Natural killer cell treated with Interleukin-12 subunit alpha and Interleukin-12 subunit beta and Interleukin-15 and Interleukin-18, amount 100 ng/mL, for 72 hours (primary cell): ENCODE measurements at regions not wholly inside any gene's neighbourhood (a gene's known extent, or its start where the extent isn't known, plus 50 kb on each side); places are given as distances from the start of the nearest gene placed in this dataset.
"Not testable (repeated sequence)": the region's sequence is repeated elsewhere in the genome, so short reads cannot be mapped to it uniquely, and the experiment has no call there.

Source experiments
- ATAC-seq, 2 donors: fragments of 150-1000 bp; cut with Tn5 transposase in 1 of 2; sonication (Bioruptor Pico), chemical (Tn5 transposase) in 1 of 2; 2 replicates each; pipeline ENCODE4 v1.10.0; 2021
- DNase-seq: peaks from one replicate; pipeline ENCODE4 v3.0.0; 2022; ENCODE audit warnings: low spot score
- H3K27ac Mint-ChIP-seq, 2 donors: 1 replicate in 1 of 2; 2 replicates in 1 of 2; pipeline ENCODE4 v1.8.0; 2022; ENCODE audit warnings: mixed read lengths in 2 of 2, mild to moderate bottlenecking in 1 of 2, moderate library complexity in 1 of 2
- H3K27me3 Mint-ChIP-seq, 2 donors: 1 replicate in 1 of 2; 2 replicates in 1 of 2; pipeline ENCODE4 v1.8.0; 2022; ENCODE audit warnings: mixed read lengths in 2 of 2
- H3K36me3 Mint-ChIP-seq: one replicate; pipeline ENCODE4 v1.8.0; 2022; ENCODE audit warnings: mixed read lengths
- H3K4me1 Mint-ChIP-seq, 2 donors: 1 replicate in 1 of 2; 2 replicates in 1 of 2; pipeline ENCODE4 v1.8.0; 2022; ENCODE audit warnings: low read depth in 2 of 2, mixed read lengths in 2 of 2, mild to moderate bottlenecking in 1 of 2
- H3K4me3 Mint-ChIP-seq: one replicate; pipeline ENCODE4 v1.8.0; 2022; ENCODE audit warnings: mixed read lengths
- H3K9me3 Mint-ChIP-seq: 2 replicates; pipeline ENCODE4 v1.8.0; 2022; ENCODE audit warnings: mixed read lengths

- ATAC-seq: no peak
- Mint-ChIP-seq H3K27me3 (no peaks in the 10 kb centered on the region), H3K27ac (no peak overlapping the region), H3K9me3 (peaks cover 24% of the 10 kb centered on the region), H3K36me3 (peaks cover 13% of the 10 kb centered on the region), H3K4me1 (no peaks in the 10 kb centered on the region), H3K4me3 (no peak overlapping the region)
- no peak for DNase-seq
Measured at GRCh38 chr4:186775902-186776301, 52.2 kb upstream of the FAT1 start.

GRCh38 chr4:186778134-186778533 is 54.5 kb upstream of the FAT1 start:
- Mint-ChIP-seq H3K4me3 (no peak overlapping the region), H3K27me3 (no peaks in the 10 kb centered on the region), H3K36me3 (peaks cover 13% of the 10 kb centered on the region), H3K27ac (no peak overlapping the region), H3K9me3 (peaks cover 18% of the 10 kb centered on the region), H3K4me1 (no peaks in the 10 kb centered on the region)
- ATAC-seq (no peak), DNase-seq (no peak)

- Mint-ChIP-seq H3K27ac (no peak overlapping the region), H3K36me3 (peaks cover 6% of the 10 kb centered on the region), H3K4me1 (no peaks in the 10 kb centered on the region), H3K4me3 (no peak overlapping the region), H3K9me3 (peaks cover 16% of the 10 kb centered on the region), H3K27me3 (no peaks in the 10 kb centered on the region)
- ATAC-seq: no peak
- DNase-seq: no peak
Measured at GRCh38 chr4:186780291-186781031, 56.8 kb upstream of the FAT1 start.

- no peaks in the 10 kb centered on the region for H3K4me1 Mint-ChIP-seq
- DNase-seq (no peak), ATAC-seq (no peak)
- H3K27me3 Mint-ChIP-seq: no peaks in the 10 kb centered on the region
- no peak overlapping the region for H3K4me3 Mint-ChIP-seq
- peaks cover 10% of the 10 kb centered on the region for H3K9me3 Mint-ChIP-seq
- no peak overlapping the region for H3K27ac Mint-ChIP-seq
- H3K36me3 Mint-ChIP-seq: peaks cover 4% of the 10 kb centered on the region
Measured at GRCh38 chr4:186781032-186781917, 57.6 kb upstream of the FAT1 start.

- no peak overlapping the region for H3K27ac Mint-ChIP-seq
- H3K4me3 Mint-ChIP-seq: no peak overlapping the region
- no peak for ATAC-seq
- H3K27me3 Mint-ChIP-seq: no peaks in the 10 kb centered on the region
- no peak for DNase-seq
- H3K36me3 Mint-ChIP-seq: peaks cover 4% of the 10 kb centered on the region
- H3K9me3 Mint-ChIP-seq: peaks cover 15% of the 10 kb centered on the region
- no peaks in the 10 kb centered on the region for H3K4me1 Mint-ChIP-seq
Measured at GRCh38 chr4:186782302-186782701, 58.6 kb upstream of the FAT1 start.

GRCh38 chr4:186787536-186787935 is 63.9 kb upstream of the FAT1 start:
- ATAC-seq (no peak), DNase-seq (no peak)
- Mint-ChIP-seq H3K27me3 (no peaks in the 10 kb centered on the region), H3K4me3 (no peak overlapping the region), H3K27ac (no peak overlapping the region), H3K4me1 (no peaks in the 10 kb centered on the region), H3K9me3 (peaks cover 16% of the 10 kb centered on the region), H3K36me3 (no peaks in the 10 kb centered on the region)

- DNase-seq (no peak), ATAC-seq (no peak)
- H3K9me3 Mint-ChIP-seq: peaks cover 12% of the 10 kb centered on the region
- no peak overlapping the region for H3K27ac Mint-ChIP-seq
- H3K4me3 Mint-ChIP-seq: no peak overlapping the region
- no peaks in the 10 kb centered on the region for H3K4me1 Mint-ChIP-seq
- H3K36me3 Mint-ChIP-seq: no peaks in the 10 kb centered on the region
- no peaks in the 10 kb centered on the region for H3K27me3 Mint-ChIP-seq
Measured at GRCh38 chr4:186789651-186790050, 66.0 kb upstream of the FAT1 start.

- no peak for ATAC-seq
- no peak for DNase-seq
- no peaks in the 10 kb centered on the region for H3K4me1 Mint-ChIP-seq
- H3K9me3 Mint-ChIP-seq: peaks cover 16% of the 10 kb centered on the region
- no peaks in the 10 kb centered on the region for H3K27me3 Mint-ChIP-seq
- H3K4me3 Mint-ChIP-seq: no peak overlapping the region
- H3K36me3 Mint-ChIP-seq: peaks cover 5% of the 10 kb centered on the region
- H3K27ac Mint-ChIP-seq: no peak overlapping the region
Measured at GRCh38 chr4:186790630-186791029, 67.0 kb upstream of the FAT1 start.

- DNase-seq (no peak), ATAC-seq (no peak)
- Mint-ChIP-seq H3K4me1 (no peaks in the 10 kb centered on the region), H3K9me3 (peaks cover 15% of the 10 kb centered on the region), H3K4me3 (no peak overlapping the region), H3K27ac (no peak overlapping the region), H3K36me3 (peaks cover 5% of the 10 kb centered on the region), H3K27me3 (no peaks in the 10 kb centered on the region)
Measured at GRCh38 chr4:186792728-186793366, 69.2 kb upstream of the FAT1 start.

GRCh38 chr4:186798951-186799659 is 75.4 kb upstream of the FAT1 start:
- DNase-seq: no peak
- Mint-ChIP-seq H3K4me1 (no peaks in the 10 kb centered on the region), H3K4me3 (no peak overlapping the region), H3K27ac (no peak overlapping the region), H3K27me3 (no peaks in the 10 kb centered on the region), H3K9me3 (peaks cover 15% of the 10 kb centered on the region), H3K36me3 (peaks cover 5% of the 10 kb centered on the region)
- ATAC-seq: no peak

- Mint-ChIP-seq H3K36me3 (no peaks in the 10 kb centered on the region), H3K4me3 (no peak overlapping the region), H3K9me3 (peaks cover 4% of the 10 kb centered on the region), H3K27ac (no peak overlapping the region), H3K27me3 (no peaks in the 10 kb centered on the region), H3K4me1 (no peaks in the 10 kb centered on the region)
- no peak for DNase-seq
- no peak for ATAC-seq
Measured at GRCh38 chr4:186805020-186805820, 81.6 kb upstream of the FAT1 start.

GRCh38 chr4:186805917-186806316 is 82.3 kb upstream of the FAT1 start:
- H3K9me3 Mint-ChIP-seq, ATAC-seq, H3K36me3 Mint-ChIP-seq, H3K4me1 Mint-ChIP-seq, DNase-seq, H3K4me3 Mint-ChIP-seq, H3K27ac Mint-ChIP-seq, H3K27me3 Mint-ChIP-seq: not testable (repeated sequence)
